ENCODE measurements at regions not wholly inside any gene's neighbourhood (a gene's known extent, or its start where the extent isn't known, plus 50 kb on each side); places are given as distances from the start of the nearest gene placed in this dataset.

DNA sequence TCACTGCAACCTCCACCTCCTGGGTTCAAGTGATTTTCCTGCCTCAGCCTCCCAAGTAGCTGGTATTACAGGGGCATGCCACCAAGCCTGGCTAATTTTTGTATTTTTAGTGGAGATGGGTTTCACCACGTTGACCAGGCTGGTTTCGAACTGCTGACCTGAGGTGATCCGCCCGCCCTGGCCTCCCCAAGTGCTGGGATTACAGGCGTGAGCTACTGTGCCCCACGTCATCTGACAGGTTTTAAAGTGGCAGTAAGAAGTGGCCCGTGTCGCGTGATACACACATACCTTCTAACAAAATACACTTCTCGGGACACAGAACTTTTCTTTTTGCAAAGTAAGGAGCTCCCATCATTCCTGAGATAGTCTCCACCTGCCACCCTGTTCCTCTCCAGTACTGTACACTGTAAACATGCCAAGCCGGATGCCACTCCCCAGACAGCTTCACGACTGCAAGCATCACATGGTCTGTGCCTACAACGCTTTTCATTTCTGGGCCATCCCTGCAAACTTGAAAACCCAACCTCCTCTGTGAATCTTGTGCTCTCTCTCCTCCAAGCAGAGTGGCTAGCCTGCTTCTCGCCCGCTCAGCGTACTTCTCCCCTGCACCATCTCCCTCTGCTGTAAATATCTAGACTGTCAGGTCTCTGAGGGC, 256.3 kb upstream of the KLF14 start:
- DNase-seq (ENCODE audit: low read depth in 2 of 2, low spot score in 1 of 2): no peak

- no peak for DNase-seq (ENCODE audit: low read depth in 2 of 2, low spot score in 1 of 2)
These were observed 259.8 kb upstream of the KLF14 start for GRCh38 chr7:130993671-130994365.

DNA sequence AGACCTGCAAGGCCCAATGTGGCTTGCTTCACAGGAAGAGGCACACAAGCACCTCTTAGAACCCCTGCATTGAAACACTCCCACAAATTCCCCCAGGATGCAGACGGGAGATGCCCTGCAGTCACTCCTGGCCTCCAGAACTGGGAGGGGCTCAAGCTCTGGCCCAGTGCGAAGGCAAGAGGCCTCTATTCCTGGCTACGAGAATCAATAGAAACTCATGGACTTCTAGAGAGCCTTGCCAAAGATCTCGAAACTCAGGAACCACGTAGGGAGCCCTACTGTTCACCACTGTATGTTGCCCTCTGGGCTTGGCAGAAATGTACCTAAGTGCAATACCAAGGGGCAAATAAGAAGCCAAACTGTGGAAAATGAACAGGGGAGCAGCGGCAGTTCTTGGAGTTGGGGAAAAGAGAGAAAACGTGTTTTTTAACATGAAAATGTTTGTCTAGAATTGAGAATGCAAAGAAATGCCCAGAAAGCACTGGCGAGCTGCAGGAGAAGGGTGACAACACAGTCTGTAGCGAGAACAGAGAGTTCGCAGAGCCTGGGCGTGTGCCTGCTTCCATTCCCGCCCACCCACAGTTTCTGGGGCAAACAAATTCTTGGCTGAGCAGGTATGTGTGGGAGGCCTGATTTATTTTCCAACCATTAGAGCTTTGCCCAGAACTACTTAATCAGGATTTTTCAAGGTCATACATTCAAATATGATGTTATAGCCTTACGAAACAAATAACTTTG, 260.5 kb upstream of the KLF14 start:
- no peak for DNase-seq (ENCODE audit: low read depth in 2 of 2, low spot score in 1 of 2)

DNA sequence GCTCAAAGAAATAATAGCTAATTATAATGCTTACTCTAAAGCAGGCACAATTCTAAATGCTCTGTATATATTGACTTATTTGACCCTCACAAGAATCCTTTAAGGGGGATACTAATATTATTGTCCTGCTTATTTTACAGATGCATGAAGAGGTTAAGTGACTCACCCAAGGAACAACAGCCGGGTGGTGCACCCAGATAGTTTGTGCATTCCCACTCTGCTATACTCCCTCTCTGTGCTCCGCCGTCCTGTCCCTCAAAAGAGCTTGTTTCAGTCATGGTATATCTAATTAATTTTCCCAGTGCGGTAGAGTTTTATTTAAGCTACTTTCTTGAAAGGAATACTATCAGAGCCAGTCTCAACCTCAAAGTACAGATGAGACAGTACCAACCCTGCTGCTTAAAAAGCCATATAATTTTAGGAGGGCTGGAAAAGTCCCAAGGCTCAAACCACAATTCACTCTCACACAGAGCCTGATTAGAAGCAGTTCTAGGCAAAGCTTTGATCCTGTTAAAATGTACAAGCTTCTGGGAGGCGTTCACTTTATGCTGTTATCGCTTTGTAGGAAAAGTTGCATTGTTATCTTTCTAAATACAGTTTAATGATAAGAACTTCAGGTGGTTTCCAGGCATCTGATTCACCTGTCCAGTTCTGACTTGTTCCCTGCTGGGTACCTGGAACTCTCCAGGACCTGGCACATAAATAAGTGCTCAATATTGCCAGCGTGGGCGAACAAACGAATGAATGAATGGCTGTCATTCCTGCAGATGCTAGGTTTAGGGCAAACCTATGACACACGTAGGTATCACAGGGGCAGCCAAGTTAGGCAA, 261.5 kb upstream of the KLF14 start:
- DNase-seq (ENCODE audit: low read depth in 2 of 2, low spot score in 1 of 2): no peak

GRCh38 chr7:130996205-130996832, 262.3 kb upstream of the KLF14 start:
- no peak for DNase-seq (ENCODE audit: low read depth in 2 of 2, low spot score in 1 of 2)

- DNase-seq (ENCODE audit: low read depth in 2 of 2, low spot score in 1 of 2): no peak
These were observed 262.8 kb upstream of the KLF14 start for GRCh38 chr7:130996833-130997231.

GRCh38 chr7:130998993-130999602, 265.1 kb upstream of the KLF14 start:
- DNase-seq (ENCODE audit: low read depth in 2 of 2, low spot score in 1 of 2): no peak

DNA sequence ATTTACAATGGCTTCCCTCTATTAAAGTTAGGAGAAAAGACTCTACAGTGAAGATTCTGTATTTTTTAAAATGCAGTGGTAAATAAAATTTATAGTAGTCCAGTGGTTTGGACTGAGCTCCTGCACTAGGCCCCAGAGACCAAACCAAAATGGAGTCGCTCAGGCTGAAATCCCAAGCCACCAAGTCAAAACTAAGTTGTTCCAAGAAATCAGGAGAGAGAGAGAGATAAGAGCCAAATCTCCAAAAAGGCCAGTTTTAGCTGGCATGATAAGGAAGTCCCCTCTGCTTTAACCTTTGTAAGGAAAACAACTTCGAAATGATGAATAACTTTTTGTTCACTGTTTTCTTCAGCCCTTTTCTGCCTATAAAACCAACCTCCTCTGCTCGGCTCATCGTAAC, 265.9 kb upstream of the KLF14 start:
- no peak for DNase-seq (ENCODE audit: low read depth in 2 of 2, low spot score in 1 of 2)

DNA sequence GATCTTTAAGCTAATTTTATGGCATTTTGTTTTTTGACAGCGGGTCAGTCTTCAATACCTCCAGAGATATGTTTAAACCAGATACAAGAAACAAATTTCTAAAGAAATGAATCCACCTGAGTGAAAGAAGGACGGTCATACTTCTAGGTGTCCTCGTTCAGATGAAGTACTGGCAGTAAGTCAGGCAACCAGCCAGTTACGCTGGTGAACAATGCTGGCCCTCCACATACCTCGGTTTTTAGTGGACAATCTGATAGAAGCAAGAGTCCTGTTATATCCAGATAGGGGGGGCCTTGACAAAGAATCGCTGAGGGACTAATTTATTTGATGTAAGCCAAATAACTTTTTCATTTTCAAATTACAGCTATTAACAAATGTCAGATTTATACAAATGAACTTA, 266.4 kb upstream of the KLF14 start:
- no peak for DNase-seq (ENCODE audit: low read depth in 2 of 2, low spot score in 1 of 2)

DNA sequence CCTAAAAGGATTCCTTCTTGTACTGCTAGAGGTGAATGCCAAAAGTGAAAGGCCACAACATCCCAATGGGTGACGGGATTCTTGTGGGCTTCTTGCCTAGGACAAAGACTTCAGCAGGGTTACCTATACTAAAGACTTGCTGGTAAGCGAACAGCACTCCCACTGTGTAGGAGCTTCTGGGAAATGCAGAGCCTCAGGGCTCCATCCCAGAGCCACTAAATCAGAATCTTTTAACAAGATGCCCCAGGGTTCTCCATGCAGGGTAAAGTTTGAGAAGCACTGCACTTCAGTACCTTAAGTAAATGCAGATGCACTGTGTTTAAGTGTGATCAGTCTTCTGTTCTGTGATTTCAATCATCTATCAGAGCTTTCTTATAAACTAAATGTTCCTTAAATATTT, 266.9 kb upstream of the KLF14 start:
- DNase-seq (ENCODE audit: low read depth in 2 of 2, low spot score in 1 of 2): no peak

- DNase-seq (ENCODE audit: low read depth in 2 of 2, low spot score in 1 of 2): no peak
These were observed 268.6 kb upstream of the KLF14 start for GRCh38 chr7:131002600-131002999.

DNA sequence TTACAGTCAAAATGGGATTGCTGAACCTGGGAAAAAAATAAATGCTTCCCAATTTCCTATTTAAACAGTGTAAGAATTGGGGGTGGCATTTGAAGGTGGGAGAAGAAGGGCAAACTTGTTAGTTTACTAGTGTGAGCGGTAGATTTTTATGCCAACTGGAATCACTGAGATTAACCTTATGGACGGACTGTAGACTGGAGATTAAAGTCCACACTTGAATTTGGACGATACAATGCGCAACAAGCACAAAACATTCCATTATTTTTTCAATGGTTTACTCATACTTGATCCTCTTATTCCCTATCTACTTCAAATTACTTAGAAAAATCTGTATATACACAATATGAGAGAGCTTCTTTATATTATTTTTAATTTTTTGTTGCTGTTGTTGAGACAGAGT, 269.6 kb upstream of the KLF14 start:
- DNase-seq (ENCODE audit: low read depth in 2 of 2, low spot score in 1 of 2): no peak

GRCh38 chr7:131004371-131004770, 270.4 kb upstream of the KLF14 start:
- no peak for DNase-seq (ENCODE audit: low read depth in 2 of 2, low spot score in 1 of 2)

DNA sequence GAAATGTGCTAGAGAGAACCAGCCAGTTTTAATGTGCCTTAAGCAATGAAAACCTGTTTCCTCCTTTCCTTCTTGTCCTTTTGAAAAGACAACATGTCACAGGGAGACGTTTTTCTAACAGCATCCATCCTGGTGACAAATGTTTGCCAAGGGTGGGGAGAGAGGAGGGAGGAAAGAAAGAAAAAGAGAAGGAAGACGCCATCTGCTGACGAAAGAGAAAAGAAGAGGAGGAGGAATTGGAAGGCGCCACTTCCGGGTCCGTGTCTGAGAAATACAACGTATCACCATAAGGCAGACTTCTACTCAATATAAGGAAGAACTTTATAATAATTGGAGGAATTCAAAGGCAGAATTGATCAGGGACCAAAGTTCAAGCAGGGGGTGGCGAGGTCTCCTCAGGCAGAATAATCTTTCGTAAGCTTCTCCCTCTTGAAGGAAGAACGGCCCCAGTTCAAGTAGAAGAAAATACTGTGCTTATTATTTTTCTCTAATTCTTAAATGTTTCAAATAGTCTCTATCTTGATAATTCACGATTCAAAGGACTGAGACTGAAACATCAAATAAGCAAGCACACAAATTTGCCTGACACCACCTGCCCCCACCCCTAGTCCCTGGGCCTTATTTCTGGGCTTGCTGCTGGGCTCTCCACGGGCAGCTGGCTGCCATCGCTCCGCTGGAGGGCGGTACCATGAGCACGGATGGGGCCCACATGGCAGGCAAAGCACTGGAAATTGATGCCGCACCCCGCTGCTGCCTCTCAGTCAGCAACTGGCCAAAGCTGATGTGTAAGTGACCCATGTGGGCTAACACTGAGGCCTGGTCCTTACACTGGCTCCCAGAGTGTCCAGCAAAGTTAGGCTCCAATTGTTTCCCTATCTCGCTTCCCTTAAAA, 273.7 kb upstream of the KLF14 start:
- no peak for DNase-seq (ENCODE audit: low read depth in 2 of 2, low spot score in 1 of 2)

- DNase-seq (ENCODE audit: low read depth in 2 of 2, low spot score in 1 of 2): no peak
These were observed 275.1 kb upstream of the KLF14 start for GRCh38 chr7:131008840-131009711.

DNA sequence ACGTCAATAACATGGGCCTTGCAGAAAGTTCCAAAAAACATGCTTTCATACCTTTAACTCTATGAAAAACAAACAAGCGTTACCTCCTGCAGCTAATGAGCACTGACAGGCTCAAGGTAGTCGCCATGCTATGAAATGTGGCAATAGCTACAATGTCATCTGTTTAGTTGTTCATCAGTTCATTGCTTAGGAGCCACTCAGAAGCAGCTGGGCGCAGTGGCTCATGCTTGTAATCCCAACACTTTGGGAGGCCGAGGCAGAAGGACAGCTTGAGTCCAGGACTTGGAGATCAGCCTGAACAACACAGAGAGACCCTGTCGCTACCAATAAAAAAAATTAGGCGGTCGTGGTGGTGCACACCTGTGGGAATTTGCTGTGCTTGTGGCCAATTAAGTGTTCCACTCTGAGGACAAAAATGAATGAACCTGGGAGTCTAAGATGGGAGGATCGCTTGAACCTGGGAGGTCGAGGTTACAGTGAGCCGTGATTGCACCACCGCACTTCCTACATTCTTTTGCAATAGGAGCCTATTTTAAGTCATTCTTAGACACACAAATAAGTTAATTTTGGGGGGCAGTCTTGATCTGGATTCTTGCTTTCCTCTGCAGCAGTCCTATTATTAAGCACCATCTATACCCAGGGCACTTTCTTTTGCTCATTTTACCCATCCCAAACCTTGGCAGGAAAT, 276.2 kb upstream of the KLF14 start:
- DNase-seq (ENCODE audit: low read depth in 2 of 2, low spot score in 1 of 2): no peak

DNA sequence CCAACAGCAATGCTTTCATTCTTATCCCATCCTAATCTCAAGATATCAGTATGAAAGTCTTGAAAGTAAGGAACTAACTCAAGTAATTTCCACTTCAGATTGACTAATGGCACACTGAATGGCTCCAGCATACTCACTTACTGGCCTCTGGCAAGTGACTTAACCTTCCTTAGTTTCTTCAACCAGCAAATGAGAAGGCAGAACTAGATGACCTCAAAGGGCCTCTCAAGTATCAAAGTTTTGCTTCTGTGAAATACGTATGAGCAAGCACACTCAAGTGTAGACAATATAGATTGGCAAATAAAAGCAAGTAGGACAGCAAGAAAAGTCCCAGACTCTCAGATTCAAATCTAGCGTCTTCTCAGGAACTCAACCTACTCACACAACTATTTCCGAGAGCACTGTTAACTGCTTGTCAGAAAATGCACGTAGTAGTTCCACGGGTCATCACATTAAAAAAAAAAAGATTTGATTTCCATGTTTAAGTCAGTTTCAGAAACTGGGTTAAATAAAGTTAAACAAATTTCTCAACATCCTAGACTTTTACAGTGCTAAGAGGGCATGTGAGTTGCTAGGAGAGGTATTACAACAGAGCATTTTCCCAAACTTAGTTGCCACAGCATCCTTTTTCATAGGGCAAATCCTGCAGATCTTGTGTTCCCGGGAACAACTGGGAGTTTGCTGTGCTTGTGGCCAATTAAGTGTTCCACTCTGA, 276.9 kb upstream of the KLF14 start:
- DNase-seq (ENCODE audit: low read depth in 2 of 2, low spot score in 1 of 2): no peak

DNA sequence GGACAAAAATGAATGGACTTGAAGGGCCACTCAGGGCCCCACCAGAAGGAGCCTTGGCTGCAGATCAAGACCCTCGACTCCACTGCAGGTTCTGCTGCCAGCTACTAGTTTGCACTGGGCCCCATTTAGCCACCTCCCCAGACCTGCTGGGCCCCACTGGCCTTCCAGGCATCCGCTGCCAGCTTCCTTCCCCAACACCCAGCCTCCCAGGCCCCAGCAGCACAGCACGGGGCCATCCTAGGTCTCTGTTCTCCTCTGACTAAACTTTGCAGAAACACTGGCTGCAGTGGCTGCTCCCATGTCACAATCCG, 277.4 kb upstream of the KLF14 start:
- DNase-seq (ENCODE audit: low read depth in 2 of 2, low spot score in 1 of 2): no peak

Data from stimulated activated CD8-positive, alpha-beta memory T cell treated with anti-CD3 and anti-CD28 coated beads, Interleukin-4, amount 100 ng/mL, for 1 hour (primary cell).